CD4-positive, alpha-beta T cell treated with Interferon gamma for 1 hour (primary cell): ENCODE measurements at regions not wholly inside any gene's neighbourhood (a gene's known extent, or its start where the extent isn't known, plus 50 kb on each side); places are given as distances from the start of the nearest gene placed in this dataset.

Experiments
- DNase-seq: peaks from one replicate; pipeline ENCODE4 v3.0.0-alpha.2; 2020

DNA sequence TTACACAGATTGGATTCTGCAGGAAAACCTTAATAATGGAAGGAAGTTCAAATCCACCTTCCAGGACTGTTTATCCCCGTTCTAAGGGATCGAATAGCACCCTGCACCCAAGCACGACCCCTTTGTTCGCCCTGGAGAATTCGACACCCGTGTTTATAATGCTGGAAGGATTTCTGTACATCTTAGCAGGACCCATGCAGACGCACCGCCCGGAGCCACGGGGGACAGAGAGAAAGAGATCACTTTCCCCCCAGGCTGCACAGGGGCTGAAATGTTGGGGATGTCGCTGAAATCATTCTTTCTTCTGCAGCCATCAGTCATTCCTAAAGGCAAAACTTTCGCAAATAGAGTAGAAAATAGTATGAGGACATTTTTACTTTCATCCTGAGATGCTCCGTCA, 238.7 kb upstream of the SALL3 start:
- DNase-seq = no peak

- DNase-seq = no peak
These were observed 238.0 kb upstream of the SALL3 start for GRCh38 chr18:78741381-78742217.

- no peak for DNase-seq
These were observed 237.3 kb upstream of the SALL3 start for GRCh38 chr18:78742218-78742745.

DNA sequence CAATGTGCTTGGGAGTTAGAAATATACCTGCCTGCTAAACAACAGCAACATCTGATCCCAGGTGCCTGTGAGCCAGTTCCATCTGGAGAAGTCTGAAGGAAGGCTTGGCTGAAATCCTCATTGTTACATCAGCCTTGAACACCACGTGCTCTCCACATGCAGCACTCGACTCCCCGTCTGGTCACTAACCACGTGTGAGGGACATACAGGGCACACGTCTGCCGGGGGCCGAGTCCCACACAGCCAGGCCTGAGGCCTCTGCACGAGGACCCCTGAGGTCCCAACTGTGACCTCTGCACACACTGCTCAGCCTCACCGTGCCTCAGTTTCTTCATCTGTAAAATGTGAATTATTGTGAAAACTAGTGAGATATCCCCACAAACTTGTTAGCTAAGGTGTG, 236.5 kb upstream of the SALL3 start:
- DNase-seq = no peak

- no peak for DNase-seq
These were observed 228.0 kb upstream of the SALL3 start for GRCh38 chr18:78751664-78752063.

GRCh38 chr18:78753240-78753639, 226.4 kb upstream of the SALL3 start:
- DNase-seq = no peak

DNA sequence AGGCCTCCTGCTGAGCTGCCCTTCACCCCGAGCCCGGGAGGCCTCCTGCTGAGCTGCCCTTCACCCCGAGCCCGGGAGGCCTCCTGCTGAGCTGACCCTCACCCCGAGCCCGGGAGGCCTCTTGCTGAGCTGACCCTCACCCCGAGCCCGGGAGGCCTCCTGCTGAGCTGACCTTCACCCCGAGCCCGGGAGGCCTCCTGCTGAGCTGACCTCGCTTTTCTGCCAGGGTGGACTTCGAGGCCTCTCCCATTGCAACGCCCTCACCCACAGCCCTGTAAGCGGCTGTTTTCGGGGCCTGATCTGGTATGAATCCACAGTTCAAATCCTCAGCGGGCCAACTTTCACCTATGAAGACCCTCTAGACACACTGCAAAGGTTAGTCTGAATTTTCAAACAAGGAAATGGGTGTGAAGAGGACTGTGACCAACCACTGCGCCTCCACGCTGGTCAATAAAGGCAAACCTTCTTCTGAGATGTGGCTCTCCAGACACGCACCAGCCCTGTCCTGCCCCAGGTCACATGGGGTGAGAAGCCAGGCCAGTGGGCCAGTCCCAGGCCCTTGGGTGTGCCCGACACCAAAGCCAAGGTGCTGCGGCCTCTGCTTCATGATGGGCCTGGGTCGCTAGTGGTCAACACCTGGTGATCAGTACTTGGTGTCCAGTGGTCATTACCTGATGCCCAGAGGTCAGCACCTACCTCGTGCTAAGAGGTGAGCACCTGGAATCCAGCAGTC, 225.1 kb upstream of the SALL3 start:
- DNase-seq = no peak

DNA sequence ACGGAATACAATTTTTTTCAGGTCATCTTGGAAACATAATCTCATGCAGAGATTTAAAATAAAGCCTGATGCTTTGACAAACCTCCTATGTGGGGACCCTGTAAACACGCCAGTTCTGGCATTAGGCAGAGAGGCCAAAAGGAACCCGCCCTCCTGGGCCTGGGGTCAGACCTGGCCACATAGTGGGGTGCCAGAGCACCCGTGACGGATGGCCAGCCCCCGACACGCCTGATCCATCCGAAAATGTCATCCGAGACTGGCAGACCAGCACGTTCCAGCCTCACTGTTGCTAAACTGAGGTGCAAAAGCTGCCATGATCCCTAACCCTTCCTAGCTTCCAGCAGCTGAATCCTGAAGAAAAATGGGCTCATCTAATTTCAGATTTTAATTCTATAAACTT, 222.6 kb upstream of the SALL3 start:
- DNase-seq = no peak

- no peak for DNase-seq
These were observed 221.1 kb upstream of the SALL3 start for GRCh38 chr18:78758496-78758895.

- no peak for DNase-seq
These were observed 216.9 kb upstream of the SALL3 start for GRCh38 chr18:78762753-78763152.

DNA sequence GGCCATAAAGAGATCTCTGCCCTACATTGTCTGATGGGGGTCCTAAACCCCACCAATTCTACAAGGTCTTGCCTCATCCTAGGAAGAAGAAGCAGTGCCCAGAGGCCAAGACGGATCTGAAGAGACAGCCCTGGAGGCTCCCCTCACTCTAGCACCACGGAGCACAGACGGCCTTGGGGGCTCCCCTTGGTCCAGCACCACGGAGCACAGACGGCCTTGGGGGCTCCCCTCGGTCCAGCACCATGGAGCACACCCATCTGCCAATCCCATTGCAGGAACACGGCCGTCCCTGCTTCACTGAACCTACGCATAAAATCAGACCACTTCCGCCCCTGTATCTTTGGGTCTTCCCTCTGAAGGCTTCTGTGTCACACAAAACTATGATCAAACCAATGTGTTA, 215.1 kb upstream of the SALL3 start:
- DNase-seq = no peak

DNA sequence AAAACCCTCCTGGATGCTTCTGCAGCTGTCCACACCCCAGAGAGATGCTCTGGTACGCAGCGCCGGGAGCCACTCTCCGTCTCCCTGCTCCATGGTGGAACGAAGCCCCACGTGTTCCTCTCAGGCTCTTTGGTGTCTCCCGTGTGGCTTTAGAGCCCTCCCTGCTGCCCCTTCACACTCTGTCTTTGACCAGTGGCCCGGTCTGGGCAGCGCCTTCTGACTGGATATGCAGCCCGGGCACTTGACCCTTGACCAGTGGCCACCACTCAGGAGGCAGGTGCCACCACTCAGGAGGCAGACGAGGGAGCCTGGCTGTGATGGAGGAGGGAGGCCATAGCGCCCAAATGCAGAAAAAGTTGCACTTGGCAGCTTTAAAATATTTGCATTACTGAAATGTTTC, 214.5 kb upstream of the SALL3 start:
- no peak for DNase-seq

GRCh38 chr18:78765637-78766281, 213.9 kb upstream of the SALL3 start:
- DNase-seq = no peak

GRCh38 chr18:78766651-78767533, 212.7 kb upstream of the SALL3 start:
- DNase-seq = no peak

GRCh38 chr18:78767648-78768071, 212.0 kb upstream of the SALL3 start:
- no peak for DNase-seq

DNA sequence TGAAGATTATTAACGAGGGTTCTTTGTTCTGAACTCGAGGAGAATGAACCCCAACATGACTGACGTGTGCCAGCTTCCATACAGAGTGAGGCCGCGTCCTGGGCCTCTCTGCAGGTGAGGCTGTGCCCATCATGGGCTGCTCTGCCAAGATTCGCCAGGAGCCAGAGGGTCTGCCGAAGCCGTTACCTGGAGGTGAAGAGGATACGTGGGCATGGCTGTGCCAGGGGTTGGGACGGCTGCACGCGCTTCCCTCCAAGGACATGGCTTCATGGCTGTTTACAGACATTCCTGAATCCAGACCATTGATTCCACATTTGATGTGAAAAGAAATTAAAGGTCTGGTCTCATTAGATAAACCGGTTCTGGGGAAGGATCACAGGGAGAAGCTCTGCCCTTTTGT, 211.4 kb upstream of the SALL3 start:
- no peak for DNase-seq

- no peak for DNase-seq
These were observed 210.7 kb upstream of the SALL3 start for GRCh38 chr18:78768656-78769501.

DNA sequence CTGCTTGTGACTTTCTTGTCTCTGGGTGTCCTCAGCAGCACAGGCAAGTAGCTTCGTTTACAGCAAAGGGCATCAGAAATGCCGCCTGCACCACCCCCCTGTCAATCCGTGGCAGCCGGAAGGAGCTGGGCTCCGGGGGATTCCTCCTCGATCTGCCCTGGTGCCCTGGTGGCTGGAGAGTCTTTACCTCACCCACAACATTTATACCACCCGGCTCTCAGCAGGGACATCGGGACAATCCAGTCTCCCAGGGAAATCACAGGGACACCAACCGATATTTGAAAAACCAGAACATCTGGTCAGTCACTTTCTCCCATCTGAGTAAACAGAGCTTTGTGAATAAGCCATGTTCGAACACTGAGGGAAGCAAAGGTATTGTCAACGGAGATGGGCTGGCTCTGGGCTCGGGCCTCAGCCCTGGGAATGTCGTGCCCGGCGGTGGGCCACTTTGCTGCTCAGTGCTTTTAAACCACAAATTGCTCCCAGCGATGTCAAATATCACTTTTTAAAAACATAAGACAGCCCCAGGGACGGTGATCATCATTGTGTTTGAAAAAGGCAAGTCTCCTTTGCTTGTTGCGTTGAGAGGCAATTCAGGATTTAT, 210.0 kb upstream of the SALL3 start:
- DNase-seq = no peak

GRCh38 chr18:78770139-78770822, 209.3 kb upstream of the SALL3 start:
- no peak for DNase-seq

DNA sequence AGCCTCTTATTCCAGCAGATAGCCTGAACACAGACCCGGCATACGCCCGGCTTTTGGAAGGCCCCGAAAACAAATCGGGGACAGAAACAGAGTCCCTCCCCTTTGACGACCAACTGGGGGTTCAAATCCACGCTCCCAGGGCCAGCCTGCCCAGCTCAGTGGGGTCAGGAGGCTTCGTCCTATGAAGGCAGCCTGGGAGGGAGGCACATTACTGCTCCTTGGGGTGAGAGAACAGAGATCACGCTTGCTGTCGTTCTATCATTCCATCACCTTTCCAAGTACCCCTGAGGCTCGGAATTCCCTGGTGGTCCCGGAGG, 208.8 kb upstream of the SALL3 start:
- no peak for DNase-seq
